ENCODE measurements at regions not wholly inside any gene's neighbourhood (a gene's known extent, or its start where the extent isn't known, plus 50 kb on each side); places are given as distances from the start of the nearest gene placed in this dataset.

- no peaks in the 10 kb centered on the region for H3K36me3 ChIP-seq
- intact Hi-C loops (cut with DNase I), result no loop called here
These were observed 808.7 kb upstream of the AUTS2 start for GRCh38 chr7:68789597-68789996.

GRCh38 chr7:68792351-68792750, 805.9 kb upstream of the AUTS2 start:
- intact Hi-C loops (cut with DNase I), result no loop called here
- H3K27ac ChIP-seq, result no peak overlapping the region
- no peak overlapping the region for H3K4me3 ChIP-seq
- WGBS, 2 donors, result 53 to 58% methylated on average over 3 of the region's 3 CpGs
- H3K4me1 ChIP-seq, result no peaks in the 10 kb centered on the region
- ATAC-seq (no peak), FAIRE-seq (no peak), DNase-seq (no peak)
- TF ChIP-seq CTCF (IDR thresholded peaks at IDR 0.05), result no peak
- no peaks in the 10 kb centered on the region for H3K27me3 ChIP-seq
- no peaks in the 10 kb centered on the region for H3K36me3 ChIP-seq
- no peaks in the 10 kb centered on the region for H3K9me3 ChIP-seq

More at GRCh38 chr7:68789597-68789996, 808.7 kb upstream of the AUTS2 start:
- ATAC-seq, result no peak
- H3K27ac ChIP-seq, result no peak overlapping the region
- no peaks in the 10 kb centered on the region for H3K9me3 ChIP-seq
- DNase-seq, result no peak
- FAIRE-seq, result no peak
- WGBS, 2 donors, result 28 to 38% methylated on average over 4 of the region's 4 CpGs
- no peaks in the 10 kb centered on the region for H3K4me1 ChIP-seq
- H3K4me3 ChIP-seq, result no peak overlapping the region
- no peak for TF ChIP-seq CTCF (IDR thresholded peaks at IDR 0.05)
- no peaks in the 10 kb centered on the region for H3K27me3 ChIP-seq

GRCh38 chr7:68793513-68793912, 804.8 kb upstream of the AUTS2 start:
- no peaks in the 10 kb centered on the region for H3K36me3 ChIP-seq
- H3K27ac ChIP-seq, result no peak overlapping the region
- FAIRE-seq, result no peak
- no peaks in the 10 kb centered on the region for H3K9me3 ChIP-seq
- 73 to 94% methylated on average over 1 of the region's 1 CpG for WGBS, 2 donors
- no peak for ATAC-seq
- intact Hi-C loops (cut with DNase I), result no loop called here
- TF ChIP-seq CTCF (IDR thresholded peaks at IDR 0.05), result no peak
- DNase-seq, result no peak
- H3K4me1 ChIP-seq, result no peaks in the 10 kb centered on the region
- no peaks in the 10 kb centered on the region for H3K27me3 ChIP-seq
- no peak overlapping the region for H3K4me3 ChIP-seq

- no peak overlapping the region for H3K27ac ChIP-seq
- WGBS, 2 donors, result 54 to 62% methylated on average over 4 of the region's 4 CpGs
- no peaks in the 10 kb centered on the region for H3K27me3 ChIP-seq
- intact Hi-C loops (cut with DNase I), result no loop called here
- H3K4me3 ChIP-seq, result no peak overlapping the region
- no peak for TF ChIP-seq CTCF (IDR thresholded peaks at IDR 0.05)
- H3K36me3 ChIP-seq, result no peaks in the 10 kb centered on the region
- FAIRE-seq (no peak), ATAC-seq (no peak), DNase-seq (no peak)
- H3K4me1 ChIP-seq, result no peaks in the 10 kb centered on the region
- no peaks in the 10 kb centered on the region for H3K9me3 ChIP-seq
These were observed 798.0 kb upstream of the AUTS2 start for GRCh38 chr7:68800316-68800715.

- Histone ChIP-seq H3K36me3 (no peaks in the 10 kb centered on the region), H3K27ac (no peak overlapping the region), H3K4me3 (no peak overlapping the region), H3K9me3 (no peaks in the 10 kb centered on the region), H3K4me1 (no peaks in the 10 kb centered on the region), H3K27me3 (no peaks in the 10 kb centered on the region)
- FAIRE-seq, result no peak
- intact Hi-C loops (cut with DNase I), result no loop called here
- no peak for ATAC-seq
- no peak for TF ChIP-seq CTCF (IDR thresholded peaks at IDR 0.05)
- DNase-seq, result no peak
- WGBS, 2 donors, result 89 to 97% methylated on average over 5 of the region's 5 CpGs
These were observed 793.1 kb upstream of the AUTS2 start for GRCh38 chr7:68805159-68805558.

All from pancreas (tissue), 10 donors.